ENCODE measurements at regions not wholly inside any gene's neighbourhood (a gene's known extent, or its start where the extent isn't known, plus 50 kb on each side); places are given as distances from the start of the nearest gene placed in this dataset.

DNA sequence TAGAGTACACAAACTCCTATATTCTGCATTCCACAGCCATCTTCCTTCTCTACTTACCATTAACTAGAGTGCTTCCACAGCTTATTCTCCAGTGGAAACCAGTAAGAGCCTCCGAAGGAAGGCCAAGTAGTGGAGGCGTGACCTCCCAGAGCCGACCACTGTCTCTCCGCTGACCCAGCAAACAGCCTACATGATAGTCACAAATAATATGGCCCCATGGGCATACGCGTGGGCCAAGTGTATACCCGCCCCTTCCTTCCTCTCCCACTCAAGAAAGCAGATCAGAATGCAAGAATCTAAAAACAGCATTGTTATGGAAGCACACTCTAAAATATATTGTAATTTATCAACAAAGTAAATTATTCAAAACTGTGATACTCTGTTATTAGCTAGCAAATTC is 526.6 kb upstream of the JARID2 start:
- intact Hi-C loops (cut with DNase I) = no loop called here
- DNase-seq = no peak
- WGBS, 3 donors = 43 to 67% (median 63%) methylated on average over 7 of the region's 7 CpGs
- Histone ChIP-seq H3K27me3 (no peaks in the 10 kb centered on the region), H3K9me3 (no peaks in the 10 kb centered on the region), H3K4me3 (no peak overlapping the region), H3K4me1 (ENCODE audit: insufficient read depth) (peaks cover 3% of the 10 kb centered on the region), H3K36me3 (no peaks in the 10 kb centered on the region), H3K27ac (no peak overlapping the region)
- TF ChIP-seq CTCF (IDR thresholded peaks at IDR 0.05) (no peak), EP300 (IDR thresholded peaks at IDR 0.05) (no peak), POLR2A (IDR thresholded peaks at IDR 0.05) (no peak)

- intact Hi-C loops (cut with DNase I) = no loop called here
- no peaks in the 10 kb centered on the region for H3K27me3 ChIP-seq
- TF ChIP-seq CTCF (IDR thresholded peaks at IDR 0.05) (no peak), POLR2A (IDR thresholded peaks at IDR 0.05) (no peak), EP300 (IDR thresholded peaks at IDR 0.05) (no peak)
- H3K9me3 ChIP-seq = no peaks in the 10 kb centered on the region
- H3K4me1 ChIP-seq (ENCODE audit: insufficient read depth) = peaks cover 3% of the 10 kb centered on the region
- 79 to 92% (median 85%) methylated on average over 1 of the region's 1 CpG for WGBS, 3 donors
- H3K36me3 ChIP-seq = no peaks in the 10 kb centered on the region
- no peak overlapping the region for H3K4me3 ChIP-seq
- DNase-seq = no peak
- H3K27ac ChIP-seq = no peak overlapping the region
These were observed 525.3 kb upstream of the JARID2 start for GRCh38 chr6:14720411-14721102.

DNA sequence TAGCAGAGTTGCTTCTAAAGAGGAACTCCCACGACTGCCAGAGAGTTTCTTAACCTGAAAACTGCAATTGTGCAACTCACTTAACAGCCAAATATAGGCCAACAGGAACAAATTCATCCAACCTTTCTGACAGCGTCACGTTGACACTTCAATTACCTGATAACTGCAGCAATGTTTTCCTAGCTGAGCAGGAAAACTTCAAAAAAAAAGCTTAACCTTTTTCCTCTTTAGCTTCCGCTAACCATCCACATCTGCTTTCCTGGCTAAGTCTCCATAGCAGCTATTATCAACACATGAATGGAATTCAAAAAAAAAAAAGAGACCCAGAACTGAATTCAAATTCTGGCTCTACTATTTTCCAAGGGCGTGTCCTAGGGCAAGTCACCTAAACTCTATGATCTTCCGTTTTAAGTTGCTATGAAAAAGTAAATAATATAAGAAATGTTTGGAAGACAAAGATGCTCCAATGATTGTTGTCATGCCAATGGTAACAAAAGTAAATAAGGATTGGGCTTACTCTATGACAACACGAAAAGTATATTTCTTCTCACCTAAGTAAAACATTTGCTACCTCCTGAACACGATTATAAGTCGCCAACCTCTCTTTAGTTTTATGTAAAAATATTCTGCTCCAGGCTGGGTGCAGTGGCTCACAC is 524.6 kb upstream of the JARID2 start:
- H3K27ac ChIP-seq = no peak overlapping the region
- intact Hi-C loops (cut with DNase I) = no loop called here

GRCh38 chr6:14722001-14722562 is 523.8 kb upstream of the JARID2 start:
- Histone ChIP-seq H3K27me3 (no peaks in the 10 kb centered on the region), H3K9me3 (no peaks in the 10 kb centered on the region), H3K4me3 (no peak overlapping the region), H3K4me1 (ENCODE audit: insufficient read depth) (peaks cover 3% of the 10 kb centered on the region), H3K36me3 (no peaks in the 10 kb centered on the region), H3K27ac (no peak overlapping the region)
- 78 to 85% (median 81%) methylated on average over 2 of the region's 2 CpGs for WGBS, 3 donors
- no peak for TF ChIP-seq EP300 (IDR thresholded peaks at IDR 0.05)
- TF ChIP-seq CTCF (IDR thresholded peaks at IDR 0.05) = no peak
- no peak for TF ChIP-seq POLR2A (IDR thresholded peaks at IDR 0.05)
- no peak for DNase-seq
- intact Hi-C loops (cut with DNase I) = no loop called here

More for the DNA sequence above, 524.6 kb upstream of the JARID2 start:
- WGBS, 3 donors = 38 to 47% (median 42%) methylated on average over 9 of the region's 9 CpGs
- no peak overlapping the region for H3K4me3 ChIP-seq
- DNase-seq = no peak
- no peaks in the 10 kb centered on the region for H3K27me3 ChIP-seq
- peaks cover 3% of the 10 kb centered on the region for H3K4me1 ChIP-seq (ENCODE audit: insufficient read depth)
- TF ChIP-seq CTCF (IDR thresholded peaks at IDR 0.05) (no peak), EP300 (IDR thresholded peaks at IDR 0.05) (no peak), POLR2A (IDR thresholded peaks at IDR 0.05) (no peak)
- H3K9me3 ChIP-seq = no peaks in the 10 kb centered on the region
- no peaks in the 10 kb centered on the region for H3K36me3 ChIP-seq
